ENCODE measurements at regions not wholly inside any gene's neighbourhood (a gene's known extent, or its start where the extent isn't known, plus 50 kb on each side); places are given as distances from the start of the nearest gene placed in this dataset.

DNA sequence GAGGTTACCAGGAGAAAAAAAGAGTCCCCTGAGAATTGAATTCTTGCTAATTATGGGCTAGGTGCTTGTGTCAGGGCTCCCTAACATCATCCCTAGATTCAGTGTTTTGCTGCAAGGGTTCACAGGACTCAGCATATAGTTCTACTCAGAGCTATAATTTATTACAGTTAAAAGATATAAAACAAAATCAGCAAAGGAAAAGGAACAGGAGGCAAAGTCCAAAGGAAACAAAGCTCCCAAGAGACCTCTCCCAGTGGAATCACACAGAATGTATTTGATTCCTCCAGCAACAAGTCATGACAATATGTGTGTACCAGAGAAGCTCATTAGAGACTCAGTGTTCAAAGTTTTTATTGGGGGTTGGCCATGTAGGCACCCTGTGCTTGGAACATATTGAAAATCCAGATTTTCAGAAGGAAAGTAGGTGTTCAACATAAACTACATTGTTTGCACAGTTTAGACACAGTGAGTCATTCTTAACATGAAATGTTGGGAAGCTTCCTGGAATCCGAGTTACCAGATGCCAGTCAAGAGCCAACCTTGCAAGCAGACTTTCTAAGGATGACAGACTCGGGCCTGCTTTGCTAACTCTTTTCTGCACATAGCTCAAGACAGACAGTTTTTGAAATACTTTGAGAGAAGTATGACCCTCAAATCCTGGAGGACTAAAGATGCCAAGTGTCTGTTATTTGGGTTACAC is 311.3 kb upstream of the EMCN start:
- Histone ChIP-seq H3K27me3 (ENCODE audit: low read length) (no peaks in the 10 kb centered on the region), H3K9me3 (ENCODE audit: insufficient read depth, low read length) (no peaks in the 10 kb centered on the region), H3K4me3 (ENCODE audit: insufficient read depth, low read length, poor library complexity, severe bottlenecking) (no peak overlapping the region), H2AFZ (ENCODE audit: low read depth, low read length, severe bottlenecking) (no peak overlapping the region), H3F3A (ENCODE audit: insufficient read depth) (no peaks in the 10 kb centered on the region), H3K27ac (ENCODE audit: low read depth, low read length) (no peak overlapping the region), H3K79me2 (ENCODE audit: insufficient read depth, low read length) (no peaks in the 10 kb centered on the region), H4K20me1 (ENCODE audit: low read depth, low read length) (no peaks in the 10 kb centered on the region), H3K9me2 (replicated peaks; ENCODE audit: insufficient read depth, low read length) (no peaks in the 10 kb centered on the region), H3K36me3 (ENCODE audit: low read length) (no peaks in the 10 kb centered on the region), H3K9ac (ENCODE audit: low read length) (no peak overlapping the region), H3K4me2 (ENCODE audit: low read depth, low read length, poor library complexity, severe bottlenecking) (no peak overlapping the region)
- TF ChIP-seq, protein P1, sequence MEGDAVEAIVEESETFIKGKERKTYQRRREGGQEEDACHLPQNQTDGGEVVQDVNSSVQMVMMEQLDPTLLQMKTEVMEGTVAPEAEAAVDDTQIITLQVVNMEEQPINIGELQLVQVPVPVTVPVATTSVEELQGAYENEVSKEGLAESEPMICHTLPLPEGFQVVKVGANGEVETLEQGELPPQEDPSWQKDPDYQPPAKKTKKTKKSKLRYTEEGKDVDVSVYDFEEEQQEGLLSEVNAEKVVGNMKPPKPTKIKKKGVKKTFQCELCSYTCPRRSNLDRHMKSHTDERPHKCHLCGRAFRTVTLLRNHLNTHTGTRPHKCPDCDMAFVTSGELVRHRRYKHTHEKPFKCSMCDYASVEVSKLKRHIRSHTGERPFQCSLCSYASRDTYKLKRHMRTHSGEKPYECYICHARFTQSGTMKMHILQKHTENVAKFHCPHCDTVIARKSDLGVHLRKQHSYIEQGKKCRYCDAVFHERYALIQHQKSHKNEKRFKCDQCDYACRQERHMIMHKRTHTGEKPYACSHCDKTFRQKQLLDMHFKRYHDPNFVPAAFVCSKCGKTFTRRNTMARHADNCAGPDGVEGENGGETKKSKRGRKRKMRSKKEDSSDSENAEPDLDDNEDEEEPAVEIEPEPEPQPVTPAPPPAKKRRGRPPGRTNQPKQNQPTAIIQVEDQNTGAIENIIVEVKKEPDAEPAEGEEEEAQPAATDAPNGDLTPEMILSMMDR (IDR thresholded peaks at IDR 0.05; ENCODE audit: insufficient read depth, low read length, poor library complexity, severe bottlenecking): no peak
- TF ChIP-seq EZH2phosphoT487 (conservative IDR thresholded peaks at IDR 0.05; ENCODE audit: low read length): no peak

DNA sequence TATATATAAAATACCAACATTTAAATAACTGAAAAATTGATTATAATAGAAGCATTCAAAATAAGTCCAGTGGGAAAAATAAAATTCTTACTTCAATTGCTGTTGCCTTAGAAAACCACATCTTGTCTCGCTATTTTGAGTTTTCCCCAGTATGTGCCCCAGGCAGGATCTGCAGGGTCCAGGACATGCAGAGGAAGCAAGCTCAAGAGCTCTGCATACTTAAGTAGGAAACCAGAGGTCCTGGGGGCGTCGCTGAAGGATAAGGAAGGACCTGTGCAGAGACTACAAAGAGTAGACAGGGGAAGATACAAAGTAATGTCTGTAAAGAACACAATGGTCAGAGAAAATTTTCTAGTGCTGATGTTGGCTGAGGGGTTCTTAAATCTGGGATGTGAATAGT is 310.5 kb upstream of the EMCN start:
- Histone ChIP-seq H4K20me1 (ENCODE audit: low read depth, low read length) (no peaks in the 10 kb centered on the region), H3K9me2 (replicated peaks; ENCODE audit: insufficient read depth, low read length) (no peaks in the 10 kb centered on the region), H2AFZ (ENCODE audit: low read depth, low read length, severe bottlenecking) (no peak overlapping the region), H3K4me3 (ENCODE audit: insufficient read depth, low read length, poor library complexity, severe bottlenecking) (no peak overlapping the region), H3K9ac (ENCODE audit: low read length) (no peak overlapping the region), H3K36me3 (ENCODE audit: low read length) (no peaks in the 10 kb centered on the region), H3K79me2 (ENCODE audit: insufficient read depth, low read length) (no peaks in the 10 kb centered on the region), H3K9me3 (ENCODE audit: insufficient read depth, low read length) (no peaks in the 10 kb centered on the region), H3K27ac (ENCODE audit: low read depth, low read length) (no peak overlapping the region), H3K27me3 (ENCODE audit: low read length) (no peaks in the 10 kb centered on the region), H3K4me2 (ENCODE audit: low read depth, low read length, poor library complexity, severe bottlenecking) (no peak overlapping the region), H3F3A (ENCODE audit: insufficient read depth) (no peaks in the 10 kb centered on the region)
- TF ChIP-seq EZH2phosphoT487 (conservative IDR thresholded peaks at IDR 0.05; ENCODE audit: low read length): no peak
- TF ChIP-seq, protein P1 (IDR thresholded peaks at IDR 0.05; ENCODE audit: insufficient read depth, low read length, poor library complexity, severe bottlenecking): no peak

DNA sequence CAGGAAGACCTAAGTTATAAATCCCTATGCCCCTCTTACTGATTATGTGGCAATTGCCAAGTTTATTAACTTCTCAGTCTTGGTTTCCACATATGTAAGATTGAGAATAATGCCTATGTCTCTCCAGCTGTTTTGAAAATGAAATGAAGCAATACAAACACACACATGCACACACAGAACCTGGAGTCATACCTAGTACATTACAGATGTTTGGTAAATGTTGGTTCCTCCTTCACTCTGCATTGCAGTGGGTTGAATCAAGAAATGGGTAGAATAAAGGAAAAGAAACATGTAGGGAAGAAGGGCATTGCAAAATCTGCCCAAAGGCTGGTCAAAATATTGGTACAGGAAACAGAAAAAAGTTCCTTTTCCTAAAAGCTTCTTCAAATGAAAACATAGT is 309.9 kb upstream of the EMCN start:
- no peak overlapping the region for H3K27ac ChIP-seq (ENCODE audit: low read depth, low read length)
- no peaks in the 10 kb centered on the region for H3K36me3 ChIP-seq (ENCODE audit: low read length)
- no peak overlapping the region for H3K4me2 ChIP-seq (ENCODE audit: low read depth, low read length, poor library complexity, severe bottlenecking)
- H3K27me3 ChIP-seq (ENCODE audit: low read length): no peaks in the 10 kb centered on the region
- H3K79me2 ChIP-seq (ENCODE audit: insufficient read depth, low read length): no peaks in the 10 kb centered on the region
- TF ChIP-seq, protein P1 (IDR thresholded peaks at IDR 0.05; ENCODE audit: insufficient read depth, low read length, poor library complexity, severe bottlenecking): no peak
- TF ChIP-seq EZH2phosphoT487 (conservative IDR thresholded peaks at IDR 0.05; ENCODE audit: low read length): no peak
- no peak overlapping the region for H3K4me3 ChIP-seq (ENCODE audit: insufficient read depth, low read length, poor library complexity, severe bottlenecking)
- no peaks in the 10 kb centered on the region for H3F3A ChIP-seq (ENCODE audit: insufficient read depth)
- H3K9me2 ChIP-seq (replicated peaks; ENCODE audit: insufficient read depth, low read length): no peaks in the 10 kb centered on the region
- H3K9me3 ChIP-seq (ENCODE audit: insufficient read depth, low read length): no peaks in the 10 kb centered on the region
- no peak overlapping the region for H2AFZ ChIP-seq (ENCODE audit: low read depth, low read length, severe bottlenecking)
- no peak overlapping the region for H3K9ac ChIP-seq (ENCODE audit: low read length)
- H4K20me1 ChIP-seq (ENCODE audit: low read depth, low read length): no peaks in the 10 kb centered on the region

Measured in SU-DHL-6 (cell line).